Brain microvascular endothelial cell (primary cell): ENCODE measurements at regions not wholly inside any gene's neighbourhood (a gene's known extent, or its start where the extent isn't known, plus 50 kb on each side); places are given as distances from the start of the nearest gene placed in this dataset.

Source experiments
- DNase-seq: peaks from one replicate; pipeline ENCODE4 v3.0.0-alpha.2; 2020
- H3K27ac ChIP-seq: fragments of 250-450 bp; sonication (Bioruptor Pico); 2 replicates; pipeline ENCODE4 v1.5.1; 2020; ENCODE audit warnings: mild to moderate bottlenecking, moderate library complexity
- H3K27me3 ChIP-seq: fragments of 250-450 bp; sonication (Bioruptor Pico); replicated peaks from 2 replicates; pipeline ENCODE4 v1.5.1; 2020; ENCODE audit warnings: mild to moderate bottlenecking
- H3K36me3 ChIP-seq: fragments of 250-450 bp; sonication (Bioruptor Pico); replicated peaks from 2 replicates; pipeline ENCODE4 v1.5.1; 2020; ENCODE audit warnings: mild to moderate bottlenecking
- H3K4me3 ChIP-seq: 2 replicates; pipeline ENCODE4 v1.5.1; 2011; ENCODE audit warnings: low read depth, mild to moderate bottlenecking, control low read depth, low read length, moderate library complexity
- CTCF ChIP-seq: IDR thresholded peaks from 2 replicates; pipeline ENCODE4 v1.5.1; 2011; ENCODE audit warnings: low read depth, mild to moderate bottlenecking, moderate library complexity, low read length, control low read depth, inconsistent platforms; ENCODE audit errors: missing control alignments
- in situ Hi-C: cut with HindIII; loops from 2 replicates; pipeline ENCODE4 v1.10.0; 2017; ENCODE audit warnings: low sequenced_read_pairs, low pct_ligation_motif_present

- DNase-seq, result no peak
- TF ChIP-seq CTCF, result no peak
- H3K27me3 ChIP-seq, result no peaks in the 10 kb centered on the region
- no peak overlapping the region for H3K4me3 ChIP-seq
- no peak overlapping the region for H3K27ac ChIP-seq
- in situ Hi-C loops, result no loop called here
- H3K36me3 ChIP-seq, result no peaks in the 10 kb centered on the region
These were observed 86.2 kb upstream of the SIAH1 start for GRCh38 chr16:48471435-48471834.

- no peak for DNase-seq
- TF ChIP-seq CTCF, result no peak
- no peak overlapping the region for H3K4me3 ChIP-seq
- H3K36me3 ChIP-seq, result no peaks in the 10 kb centered on the region
- H3K27ac ChIP-seq, result no peak overlapping the region
- in situ Hi-C loops, result no loop called here
- H3K27me3 ChIP-seq, result no peaks in the 10 kb centered on the region
These were observed 77.0 kb upstream of the SIAH1 start for GRCh38 chr16:48462106-48462740.

DNA sequence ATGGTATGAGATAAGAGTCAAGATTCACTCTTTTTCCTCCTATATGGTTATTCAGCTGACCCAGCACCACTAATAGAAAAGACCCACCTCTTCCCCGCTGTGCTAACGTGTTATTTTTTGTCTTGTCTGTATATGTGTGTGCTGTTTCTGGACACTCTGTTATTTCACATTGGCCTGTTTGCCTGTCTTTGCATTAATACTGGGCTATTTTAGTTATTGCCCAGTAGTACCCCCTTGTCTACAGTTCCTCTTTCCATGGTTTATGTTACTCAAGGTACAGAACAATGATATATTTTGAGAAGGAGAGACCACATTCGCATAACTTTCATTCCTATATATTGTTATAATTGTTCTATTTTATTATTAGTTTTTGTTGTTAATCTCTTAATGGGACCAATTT is 74.0 kb upstream of the SIAH1 start:
- no peak for TF ChIP-seq CTCF
- Histone ChIP-seq H3K27ac (no peak overlapping the region), H3K27me3 (no peaks in the 10 kb centered on the region), H3K4me3 (no peak overlapping the region), H3K36me3 (no peaks in the 10 kb centered on the region)
- in situ Hi-C loops, result no loop called here
- no peak for DNase-seq

GRCh38 chr16:48454051-48454450 is 68.8 kb upstream of the SIAH1 start:
- in situ Hi-C loops, result no loop called here
- Histone ChIP-seq H3K27me3 (no peaks in the 10 kb centered on the region), H3K4me3 (no peak overlapping the region), H3K36me3 (no peaks in the 10 kb centered on the region), H3K27ac (no peak overlapping the region)
- no peak for DNase-seq
- TF ChIP-seq CTCF, result no peak

DNA sequence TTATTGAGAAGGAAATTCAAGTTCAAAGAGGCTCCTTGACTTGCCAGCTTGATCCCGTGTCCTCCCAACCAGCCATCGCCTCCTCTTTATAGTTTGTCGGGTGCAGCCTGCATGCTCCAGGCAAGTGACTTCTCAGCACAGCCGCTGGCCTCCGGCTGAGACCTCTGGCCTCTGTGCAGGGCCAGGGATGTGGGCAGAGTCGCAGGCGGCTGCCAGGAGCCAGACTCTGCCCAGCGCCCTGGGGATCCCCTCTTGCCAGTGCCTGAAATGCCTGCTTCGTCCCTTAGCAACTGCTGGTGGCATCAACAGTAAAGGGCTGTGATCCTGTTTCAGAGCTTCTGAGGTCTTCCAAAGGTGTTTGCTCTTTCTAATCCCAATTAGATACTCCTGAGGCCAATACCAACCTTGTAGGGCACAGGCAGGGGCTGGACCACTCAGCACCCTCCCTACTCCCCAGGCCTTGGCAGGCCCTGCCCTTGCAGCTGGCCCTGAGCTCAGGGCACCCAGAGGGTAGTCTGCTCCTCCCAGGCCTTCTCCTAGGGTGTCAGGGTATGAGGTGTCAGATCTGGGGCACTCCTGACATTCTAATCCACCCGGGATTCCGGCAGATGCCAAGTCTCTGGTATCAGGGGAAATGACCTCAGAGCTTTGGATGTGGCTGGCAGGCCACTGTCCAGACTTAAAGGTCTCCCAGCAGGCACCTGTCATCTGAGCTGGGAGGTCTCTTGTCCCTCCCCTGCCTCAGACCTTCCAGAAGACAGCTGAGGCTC is 68.0 kb upstream of the SIAH1 start:
- Histone ChIP-seq H3K27me3 (no peaks in the 10 kb centered on the region), H3K4me3 (no peak overlapping the region), H3K36me3 (no peaks in the 10 kb centered on the region), H3K27ac (no peak overlapping the region)
- TF ChIP-seq CTCF, result no peak
- in situ Hi-C loops, result no loop called here
- DNase-seq, result no peak
